ENCODE measurements at regions not wholly inside any gene's neighbourhood (a gene's known extent, or its start where the extent isn't known, plus 50 kb on each side); places are given as distances from the start of the nearest gene placed in this dataset.

DNA sequence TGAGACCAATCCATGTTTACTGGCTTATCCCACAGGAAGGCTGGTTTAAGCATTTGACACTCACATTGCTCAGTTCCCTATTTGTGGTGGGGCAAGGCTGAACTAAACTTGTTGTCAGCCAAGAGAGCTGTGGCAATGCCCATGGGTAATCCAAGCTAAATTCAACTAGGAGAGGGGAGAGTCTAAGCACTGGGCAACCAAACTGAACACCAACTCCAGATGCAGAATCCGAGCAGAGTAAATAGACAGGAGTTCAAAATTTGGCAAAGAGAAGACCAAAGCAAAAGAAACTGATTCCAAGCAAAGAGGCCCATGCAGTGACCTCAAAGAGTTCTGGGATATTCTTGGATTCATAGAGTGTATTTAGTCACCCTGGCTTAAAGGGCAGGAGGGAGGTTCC, 106.5 kb upstream of the NT5E start:
- Histone ChIP-seq H3K9me1 (ENCODE audit: control insufficient read depth, insufficient read depth, low read length) (no peaks in the 10 kb centered on the region), H3K27ac (ENCODE audit: extremely low read depth, low read depth, low read length) (no peak overlapping the region), H3K79me2 (ENCODE audit: control insufficient read depth, insufficient read depth, low read length) (no peaks in the 10 kb centered on the region), H3K27me3 (ENCODE audit: control insufficient read depth in 2 of 2, insufficient read depth in 2 of 2, low read length in 2 of 2) (no peaks in the 10 kb centered on the region), H4K20me1 (replicated peaks; ENCODE audit: control insufficient read depth, insufficient read depth, low read length) (no peaks in the 10 kb centered on the region), H3K9me3 (replicated peaks; ENCODE audit: control insufficient read depth, insufficient read depth, low read depth, low read length) (no peaks in the 10 kb centered on the region), H3K36me3 (ENCODE audit: control insufficient read depth, insufficient read depth, low read length) (no peaks in the 10 kb centered on the region), H3K4me1 (replicated peaks in 1 of 2; ENCODE audit: control insufficient read depth in 2 of 2, insufficient read depth in 2 of 2, low read length in 2 of 2) (no peaks in the 10 kb centered on the region), H3K4me3 (no peak overlapping the region), H3K4me2 (ENCODE audit: insufficient read depth, low read length) (no peak overlapping the region), H3K9ac (ENCODE audit: insufficient read depth in 1 of 2, low read depth in 2 of 2, low read length in 2 of 2) (no peak overlapping the region), H2AFZ (ENCODE audit: low read depth, low read length) (no peak overlapping the region)
- FAIRE-seq (no peak), DNase-seq (ENCODE audit: extremely low read depth in 1 of 4, low spot score in 3 of 4) (no peak), ATAC-seq (no peak)
- in situ Hi-C loops (cut with MboI) (no loop called here), intact Hi-C loops (cut with micrococcal nuclease) (no loop called here)
- POLR2A ChIA-PET: interaction anchor here (0.6 kb wide), 1 partner anchor 523 kb away, joined by 3 read pairs; no protein-coding TSS in a partner anchor
- CTCF ChIA-PET (ENCODE audit: low intra/inter-chr PET ratio): no interaction called here
- no peak for TF ChIP-seq PHTF2 (CRISPR knock-in tag; IDR thresholded peaks at IDR 0.05)
- TF ChIP-seq, protein P1, sequence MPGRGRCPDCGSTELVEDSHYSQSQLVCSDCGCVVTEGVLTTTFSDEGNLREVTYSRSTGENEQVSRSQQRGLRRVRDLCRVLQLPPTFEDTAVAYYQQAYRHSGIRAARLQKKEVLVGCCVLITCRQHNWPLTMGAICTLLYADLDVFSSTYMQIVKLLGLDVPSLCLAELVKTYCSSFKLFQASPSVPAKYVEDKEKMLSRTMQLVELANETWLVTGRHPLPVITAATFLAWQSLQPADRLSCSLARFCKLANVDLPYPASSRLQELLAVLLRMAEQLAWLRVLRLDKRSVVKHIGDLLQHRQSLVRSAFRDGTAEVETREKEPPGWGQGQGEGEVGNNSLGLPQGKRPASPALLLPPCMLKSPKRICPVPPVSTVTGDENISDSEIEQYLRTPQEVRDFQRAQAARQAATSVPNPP (IDR thresholded peaks at IDR 0.05; ENCODE audit: borderline replicate concordance, insufficient read depth, insufficient read length): no peak
- no peak for TF ChIP-seq NR2C1 (IDR thresholded peaks at IDR 0.05)
- no peak for TF ChIP-seq NR2C1 (tag; IDR thresholded peaks at IDR 0.05)
- TF ChIP-seq BCOR (IDR thresholded peaks at IDR 0.05): no peak
- WGBS (ENCODE audit: insufficient coverage, low coverage, missing lambda C conversion rate): 0% methylated on average over 1 of the region's 1 CpG
- no TSS peak for BruUV-seq (replicated peaks)

DNA sequence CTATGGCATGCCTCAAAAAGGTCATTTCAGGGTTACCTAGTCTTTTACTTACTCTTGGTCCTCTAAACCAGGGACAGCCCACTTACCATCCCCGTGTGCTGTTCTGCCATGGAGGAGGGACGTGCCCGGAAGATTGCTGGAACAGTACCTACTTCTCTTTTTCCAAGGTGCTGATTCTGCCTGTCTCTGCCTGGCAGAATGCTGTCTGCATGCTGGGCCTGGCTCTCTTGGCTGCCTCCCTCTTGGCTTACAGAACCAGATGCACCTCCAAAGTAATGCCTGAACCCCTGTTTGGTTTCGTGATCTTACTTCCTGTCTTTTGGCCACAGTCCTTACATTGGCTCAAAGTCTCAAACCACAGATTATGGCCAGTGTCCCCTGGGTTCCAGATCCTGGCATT, 120.7 kb upstream of the NT5E start:
- no peak overlapping the region for H3K9ac ChIP-seq (ENCODE audit: insufficient read depth in 1 of 2, low read depth in 2 of 2, low read length in 2 of 2)
- no peaks in the 10 kb centered on the region for H3K9me3 ChIP-seq (replicated peaks; ENCODE audit: control insufficient read depth, insufficient read depth, low read depth, low read length)
- H3K4me2 ChIP-seq (ENCODE audit: insufficient read depth, low read length): no peak overlapping the region
- CTCF ChIA-PET (ENCODE audit: low intra/inter-chr PET ratio): no interaction called here
- 2% methylated on average over 4 of the region's 4 CpGs for WGBS (ENCODE audit: insufficient coverage, low coverage, missing lambda C conversion rate)
- POLR2A ChIA-PET: no interaction called here
- no peak overlapping the region for H2AFZ ChIP-seq (ENCODE audit: low read depth, low read length)
- H3K27ac ChIP-seq (ENCODE audit: extremely low read depth, low read depth, low read length): no peak overlapping the region
- intact Hi-C loops (cut with micrococcal nuclease) (loop anchor here (10.0 kb wide), 1 partner anchor 1104 kb away; the partner anchor contains the start of gene CEP162), in situ Hi-C loops (cut with MboI) (no loop called here)
- H3K9me1 ChIP-seq (ENCODE audit: control insufficient read depth, insufficient read depth, low read length): no peaks in the 10 kb centered on the region
- no peak for FAIRE-seq
- no peak for TF ChIP-seq CREM (IDR thresholded peaks at IDR 0.05; ENCODE audit: low read depth)
- TF ChIP-seq, protein P2, sequence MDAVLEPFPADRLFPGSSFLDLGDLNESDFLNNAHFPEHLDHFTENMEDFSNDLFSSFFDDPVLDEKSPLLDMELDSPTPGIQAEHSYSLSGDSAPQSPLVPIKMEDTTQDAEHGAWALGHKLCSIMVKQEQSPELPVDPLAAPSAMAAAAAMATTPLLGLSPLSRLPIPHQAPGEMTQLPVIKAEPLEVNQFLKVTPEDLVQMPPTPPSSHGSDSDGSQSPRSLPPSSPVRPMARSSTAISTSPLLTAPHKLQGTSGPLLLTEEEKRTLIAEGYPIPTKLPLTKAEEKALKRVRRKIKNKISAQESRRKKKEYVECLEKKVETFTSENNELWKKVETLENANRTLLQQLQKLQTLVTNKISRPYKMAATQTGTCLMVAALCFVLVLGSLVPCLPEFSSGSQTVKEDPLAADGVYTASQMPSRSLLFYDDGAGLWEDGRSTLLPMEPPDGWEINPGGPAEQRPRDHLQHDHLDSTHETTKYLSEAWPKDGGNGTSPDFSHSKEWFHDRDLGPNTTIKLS (IDR thresholded peaks at IDR 0.05; ENCODE audit: borderline replicate concordance, low read depth): no peak
- no peak for TF ChIP-seq NRF1 (conservative IDR thresholded peaks at IDR 0.05 in 1 of 2, IDR thresholded peaks at IDR 0.05 in 1 of 2)
- no peak for TF ChIP-seq ZNF764 (CRISPR knock-in tag; IDR thresholded peaks at IDR 0.05; ENCODE audit: low read depth)
- TF ChIP-seq, protein P3, sequence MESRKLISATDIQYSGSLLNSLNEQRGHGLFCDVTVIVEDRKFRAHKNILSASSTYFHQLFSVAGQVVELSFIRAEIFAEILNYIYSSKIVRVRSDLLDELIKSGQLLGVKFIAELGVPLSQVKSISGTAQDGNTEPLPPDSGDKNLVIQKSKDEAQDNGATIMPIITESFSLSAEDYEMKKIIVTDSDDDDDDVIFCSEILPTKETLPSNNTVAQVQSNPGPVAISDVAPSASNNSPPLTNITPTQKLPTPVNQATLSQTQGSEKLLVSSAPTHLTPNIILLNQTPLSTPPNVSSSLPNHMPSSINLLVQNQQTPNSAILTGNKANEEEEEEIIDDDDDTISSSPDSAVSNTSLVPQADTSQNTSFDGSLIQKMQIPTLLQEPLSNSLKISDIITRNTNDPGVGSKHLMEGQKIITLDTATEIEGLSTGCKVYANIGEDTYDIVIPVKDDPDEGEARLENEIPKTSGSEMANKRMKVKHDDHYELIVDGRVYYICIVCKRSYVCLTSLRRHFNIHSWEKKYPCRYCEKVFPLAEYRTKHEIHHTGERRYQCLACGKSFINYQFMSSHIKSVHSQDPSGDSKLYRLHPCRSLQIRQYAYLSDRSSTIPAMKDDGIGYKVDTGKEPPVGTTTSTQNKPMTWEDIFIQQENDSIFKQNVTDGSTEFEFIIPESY (CRISPR knock-in tag; IDR thresholded peaks at IDR 0.05): no peak
- TF ChIP-seq ATF7 (IDR thresholded peaks at IDR 0.05): no peak
- TF ChIP-seq ILK (tag; IDR thresholded peaks at IDR 0.05; ENCODE audit: borderline replicate concordance, low read depth): no peak
- H3K36me3 ChIP-seq (ENCODE audit: control insufficient read depth, insufficient read depth, low read length): no peaks in the 10 kb centered on the region
- no peaks in the 10 kb centered on the region for H3K79me2 ChIP-seq (ENCODE audit: control insufficient read depth, insufficient read depth, low read length)
- H3K4me3 ChIP-seq: no peak overlapping the region
- no peak for ATAC-seq
- no peaks in the 10 kb centered on the region for H3K4me1 ChIP-seq (replicated peaks in 1 of 2; ENCODE audit: control insufficient read depth in 2 of 2, insufficient read depth in 2 of 2, low read length in 2 of 2)
- no peaks in the 10 kb centered on the region; a peak in 1 of 5 replicates for H3K27me3 ChIP-seq (ENCODE audit: control insufficient read depth in 2 of 2, insufficient read depth in 2 of 2, low read length in 2 of 2)
- no TSS peak for BruUV-seq (replicated peaks)
- DNase-seq (ENCODE audit: extremely low read depth in 1 of 4, low spot score in 3 of 4): no peak
- H4K20me1 ChIP-seq (replicated peaks; ENCODE audit: control insufficient read depth, insufficient read depth, low read length): no peaks in the 10 kb centered on the region

Data from K562 (cell line).